ENCODE measurements at regions not wholly inside any gene's neighbourhood (a gene's known extent, or its start where the extent isn't known, plus 50 kb on each side); places are given as distances from the start of the nearest gene placed in this dataset.
"Not testable (repeated sequence)": the region's sequence is repeated elsewhere in the genome, so short reads cannot be mapped to it uniquely, and the experiment has no call there.

DNA sequence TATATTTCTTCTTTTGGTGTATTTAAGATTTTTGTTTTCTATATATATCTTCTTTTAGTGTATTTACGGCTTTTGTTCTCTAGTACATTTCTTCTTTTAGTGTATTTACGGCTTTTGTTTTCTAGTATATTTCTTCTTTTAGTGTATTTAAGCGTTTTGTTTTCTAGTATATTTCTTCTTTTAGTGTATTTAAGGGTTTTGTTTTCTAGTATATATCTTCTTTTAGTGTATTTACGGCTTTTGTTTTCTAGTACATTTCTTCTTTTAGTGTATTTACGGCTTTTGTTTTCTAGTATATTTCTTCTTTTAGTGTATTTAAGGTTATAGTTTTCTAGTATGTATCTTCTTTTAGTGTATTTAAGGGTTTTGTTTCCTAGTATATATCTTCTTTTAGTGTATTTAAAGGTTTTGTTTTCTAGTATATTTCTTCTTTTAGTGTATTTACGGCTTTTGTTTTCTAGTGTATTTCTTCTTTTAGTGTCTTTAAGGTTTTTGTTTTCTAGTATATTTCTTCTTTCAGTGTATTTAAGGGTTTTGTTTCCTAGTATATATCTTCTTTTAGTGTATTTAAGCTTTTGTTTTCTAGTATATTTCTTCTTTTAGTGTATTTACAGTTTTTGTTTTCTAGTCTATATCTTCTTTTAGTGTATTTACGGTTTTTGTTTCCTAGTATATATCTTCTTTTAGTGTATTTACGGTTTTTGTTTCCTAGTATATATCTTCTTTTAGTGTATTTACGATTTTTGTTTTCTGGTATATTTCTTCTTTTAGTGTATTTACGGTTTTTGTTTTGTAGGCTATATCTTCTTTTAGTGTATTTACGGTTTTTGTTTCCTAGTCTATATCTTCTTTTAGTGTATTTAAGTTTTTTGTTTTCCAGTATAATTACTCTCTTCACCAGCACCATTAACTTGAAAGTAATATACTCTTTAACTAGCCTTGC is 249.4 kb downstream of the SHOX start:
- not testable (repeated sequence) for DNase-seq

- DNase-seq = no peak
These were observed 243.5 kb downstream of the SHOX start for GRCh38 chrX:874061-874460.

- no peak for DNase-seq
These were observed 242.4 kb downstream of the SHOX start for GRCh38 chrX:873016-873415.

DNA sequence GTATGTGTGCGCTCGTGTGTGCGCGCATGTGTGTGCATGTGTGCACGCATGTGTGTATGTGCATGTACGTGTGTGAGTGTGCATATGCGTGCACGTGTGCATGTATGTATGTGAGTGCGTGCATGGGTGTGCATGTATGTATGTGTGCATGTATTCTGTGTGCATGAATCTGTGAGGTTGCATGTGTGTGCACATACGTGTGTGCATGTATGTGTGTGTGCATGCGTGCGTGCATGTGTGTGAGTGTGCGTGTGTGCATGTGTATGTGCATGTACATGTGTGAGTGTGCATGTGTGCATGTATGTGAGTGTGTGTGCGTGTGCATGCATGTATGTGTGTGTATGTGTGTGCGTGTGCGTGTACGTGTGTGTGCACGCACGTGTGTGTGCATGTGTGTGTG is 241.5 kb downstream of the SHOX start:
- no peak for DNase-seq

DNA sequence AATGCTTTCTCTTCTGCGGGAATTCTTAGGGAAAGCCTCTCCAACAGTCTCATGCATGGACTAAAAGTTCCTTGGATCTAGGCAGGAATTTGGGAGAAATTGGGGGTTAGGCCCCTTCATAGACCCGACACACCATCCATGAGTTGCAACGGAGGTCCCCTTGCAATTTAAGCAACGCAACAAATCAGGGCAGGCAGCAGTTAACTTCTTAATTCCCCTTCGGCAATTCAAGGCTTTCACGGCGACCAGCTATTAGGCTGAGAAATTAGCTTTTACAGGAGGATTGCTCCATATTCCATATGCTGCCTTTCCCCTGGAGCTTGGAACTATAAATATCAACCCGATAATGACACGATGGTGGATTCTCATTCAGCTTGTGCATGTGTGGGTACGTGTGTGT is 241.0 kb downstream of the SHOX start:
- DNase-seq = no peak

GRCh38 chrX:867966-868647 is 237.5 kb downstream of the SHOX start:
- no peak for DNase-seq

DNA sequence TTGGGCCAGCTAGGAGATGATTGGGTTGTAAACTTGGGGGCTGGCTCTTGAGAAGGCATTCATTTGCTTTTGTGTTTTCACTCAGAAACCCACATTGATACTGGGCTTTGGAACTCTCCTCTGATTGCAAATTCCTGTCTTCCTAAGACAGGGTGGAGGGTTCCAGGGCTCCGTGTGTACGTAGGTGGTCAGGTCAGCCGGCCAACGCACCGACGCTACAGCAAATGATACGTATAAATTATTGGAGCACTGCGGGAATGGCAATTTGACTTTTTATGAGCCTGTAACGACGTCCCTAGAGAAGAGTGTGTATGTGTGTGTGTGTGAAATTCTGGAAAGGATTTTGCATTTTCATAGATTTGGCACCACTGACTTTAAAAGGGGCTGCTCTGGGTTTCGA is 236.9 kb downstream of the SHOX start:
- DNase-seq = no peak

- no peak for DNase-seq
These were observed 235.9 kb downstream of the SHOX start for GRCh38 chrX:866441-866990.

DNA sequence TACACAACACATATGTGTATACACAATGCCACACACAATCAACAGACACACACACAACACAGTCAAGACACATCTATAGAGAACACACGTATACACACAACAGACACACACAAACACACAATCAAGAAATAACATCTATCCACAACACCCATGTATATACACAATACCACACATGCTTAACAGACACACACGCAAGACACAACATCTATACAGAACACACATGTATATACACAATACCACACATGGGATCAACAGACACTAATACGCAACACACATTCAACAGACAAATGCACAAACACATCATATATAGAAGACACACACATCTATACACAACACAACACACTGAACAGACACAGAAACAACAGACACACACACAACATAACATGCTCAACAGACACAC is 234.8 kb downstream of the SHOX start:
- DNase-seq = no peak

DNA sequence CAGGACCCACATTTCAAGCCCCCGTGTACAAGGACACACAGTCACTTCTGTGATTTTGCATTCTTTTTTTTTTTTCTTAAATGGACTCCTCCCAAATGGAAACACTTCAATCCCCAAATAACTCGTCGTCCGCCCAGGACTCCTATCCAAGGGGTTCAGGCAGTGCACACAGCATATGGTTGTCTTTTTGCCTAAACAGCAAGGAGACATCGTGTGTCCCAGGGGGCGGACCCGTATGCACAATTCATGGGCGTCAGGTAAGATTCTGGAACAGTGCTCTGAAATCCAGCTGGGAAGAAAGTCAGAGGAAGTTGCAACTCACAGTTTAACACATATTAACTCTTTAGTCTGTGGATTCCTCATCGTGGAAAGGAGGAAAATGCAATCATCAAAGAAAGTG is 231.3 kb downstream of the SHOX start:
- DNase-seq = no peak

DNA sequence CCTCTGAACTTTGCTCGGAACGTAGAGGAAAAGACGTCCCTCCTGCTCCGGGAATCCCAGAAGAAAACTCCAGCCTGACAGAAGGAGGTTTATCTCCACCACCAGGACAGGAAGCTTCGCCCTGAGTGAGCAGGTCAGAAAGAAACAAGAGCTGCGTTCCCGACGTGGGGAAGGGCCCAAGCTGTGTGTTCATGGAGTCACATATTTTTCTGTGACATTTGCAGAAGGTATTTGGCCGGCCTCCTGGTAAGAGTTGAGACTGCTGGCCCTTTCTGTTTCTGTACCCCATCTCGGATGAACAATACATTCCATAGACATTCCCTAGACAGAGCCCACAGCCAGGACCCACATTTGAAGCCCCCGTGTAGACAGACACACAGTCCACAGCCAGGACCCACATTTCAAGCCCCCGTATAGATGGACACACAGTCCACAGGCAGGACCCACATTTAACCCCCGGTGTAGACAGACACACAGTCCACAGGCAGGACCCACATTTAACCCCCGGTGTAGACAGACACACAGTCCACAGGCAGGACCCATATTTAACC is 230.8 kb downstream of the SHOX start:
- DNase-seq = no peak

- no peak for DNase-seq
These were observed 228.7 kb downstream of the SHOX start for GRCh38 chrX:859329-859728.

- no peak for DNase-seq
These were observed 228.0 kb downstream of the SHOX start for GRCh38 chrX:858542-859078.

DNA sequence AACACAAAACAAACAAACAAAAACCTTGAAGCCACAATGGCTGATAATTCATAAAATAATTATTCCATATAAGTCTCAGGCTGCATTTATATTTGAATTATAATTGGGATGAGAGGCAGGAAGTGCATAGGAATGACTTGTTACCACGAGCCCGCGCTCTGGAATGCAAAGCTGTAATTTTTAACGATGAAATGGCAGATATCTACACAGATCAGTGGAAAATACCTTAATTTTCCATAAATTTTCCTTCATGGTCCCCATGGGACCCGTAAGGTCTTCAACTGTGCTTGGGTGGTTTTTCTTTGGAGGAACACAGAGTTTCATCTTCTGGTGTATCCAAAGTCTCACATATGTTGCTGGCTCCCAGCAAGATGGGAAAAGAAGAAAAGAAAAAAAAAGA is 226.8 kb downstream of the SHOX start:
- DNase-seq = no peak

- DNase-seq = no peak
These were observed 226.1 kb downstream of the SHOX start for GRCh38 chrX:856566-857290.

DNA sequence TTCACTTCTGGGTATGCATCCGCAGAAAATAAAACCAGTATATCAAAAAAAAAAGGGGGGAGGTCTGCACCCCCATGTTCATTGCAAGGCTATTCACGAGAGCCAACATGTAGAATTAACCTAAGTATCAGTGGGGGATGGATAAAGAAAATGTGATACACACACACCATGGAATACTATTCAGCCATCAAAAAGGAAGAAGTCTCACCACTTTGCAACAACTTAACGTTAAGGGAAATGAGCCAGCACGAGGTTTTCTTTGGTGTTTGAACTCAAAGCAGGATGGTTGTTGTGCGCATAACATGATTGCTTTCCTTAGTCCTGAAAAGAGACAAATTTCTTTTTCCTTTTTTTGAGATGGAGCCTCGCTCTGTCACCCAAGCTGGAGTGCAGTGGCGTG is 222.7 kb downstream of the SHOX start:
- DNase-seq = no peak

DNA sequence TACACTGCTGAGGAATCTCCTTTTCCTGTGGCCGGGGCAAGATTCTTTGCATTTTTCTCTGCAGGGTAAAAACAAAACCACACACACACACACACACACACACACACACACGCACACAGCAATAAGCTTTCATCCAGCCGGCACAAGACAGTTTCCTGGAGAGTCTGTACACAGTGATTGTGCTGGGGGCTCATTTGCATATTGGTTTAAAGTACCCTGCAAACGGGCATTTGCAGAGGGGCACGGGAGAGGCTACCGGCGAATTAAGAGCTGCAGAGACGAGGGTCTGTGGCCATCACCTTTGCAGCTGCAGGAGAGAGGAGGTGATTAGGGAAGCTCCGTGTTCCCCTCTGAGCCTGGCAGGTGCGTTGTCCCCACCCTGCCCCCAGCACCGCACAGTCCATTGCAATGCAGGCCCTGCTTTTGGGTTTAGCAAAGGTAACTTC is 219.9 kb downstream of the SHOX start:
- no peak for DNase-seq

DNA sequence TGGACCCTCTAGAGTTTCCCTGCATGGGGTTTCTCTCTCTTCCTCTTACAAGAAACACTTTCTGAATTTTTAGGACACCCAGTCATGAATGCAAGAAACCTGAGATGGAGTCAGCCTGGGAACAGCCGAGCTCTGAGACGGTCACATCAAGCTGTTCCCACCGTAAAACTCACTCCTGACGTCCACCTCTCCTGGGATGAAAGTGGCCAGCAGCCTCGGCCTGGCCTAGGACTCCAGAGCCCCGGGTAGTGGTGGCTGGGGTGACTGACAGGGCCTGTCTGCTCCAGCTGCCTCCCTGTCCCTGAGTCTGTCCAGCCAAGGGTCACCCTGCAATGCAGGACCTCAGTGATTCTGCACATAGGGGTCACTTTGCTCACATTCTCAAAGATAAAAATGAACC is 217.8 kb downstream of the SHOX start:
- no peak for DNase-seq

DNA sequence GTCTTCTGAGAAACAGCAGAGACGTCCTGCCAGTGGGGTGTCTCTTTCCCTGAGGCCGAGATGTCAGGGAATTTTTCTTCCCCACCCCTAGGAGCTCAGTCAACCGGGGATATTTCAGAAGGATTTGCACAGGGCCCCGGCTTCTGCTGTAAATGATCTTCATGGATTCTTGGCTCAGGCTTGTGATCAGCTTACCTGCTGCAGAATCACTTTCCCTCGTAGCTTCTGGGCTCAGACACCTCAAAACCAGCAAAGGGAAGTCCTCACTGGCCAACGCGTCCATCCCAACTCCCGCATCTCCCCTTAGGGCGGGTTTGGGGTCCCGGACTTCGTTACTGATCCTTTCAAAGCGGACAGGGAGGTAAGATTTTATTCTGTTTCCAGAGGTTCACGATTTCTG is 212.7 kb downstream of the SHOX start:
- no peak for DNase-seq

- DNase-seq = no peak
These were observed 210.0 kb downstream of the SHOX start for GRCh38 chrX:840556-840955.

GRCh38 chrX:838666-839065 is 208.1 kb downstream of the SHOX start:
- not testable (repeated sequence) for DNase-seq

- not testable (repeated sequence) for DNase-seq
These were observed 205.3 kb downstream of the SHOX start for GRCh38 chrX:835857-836256.

DNA sequence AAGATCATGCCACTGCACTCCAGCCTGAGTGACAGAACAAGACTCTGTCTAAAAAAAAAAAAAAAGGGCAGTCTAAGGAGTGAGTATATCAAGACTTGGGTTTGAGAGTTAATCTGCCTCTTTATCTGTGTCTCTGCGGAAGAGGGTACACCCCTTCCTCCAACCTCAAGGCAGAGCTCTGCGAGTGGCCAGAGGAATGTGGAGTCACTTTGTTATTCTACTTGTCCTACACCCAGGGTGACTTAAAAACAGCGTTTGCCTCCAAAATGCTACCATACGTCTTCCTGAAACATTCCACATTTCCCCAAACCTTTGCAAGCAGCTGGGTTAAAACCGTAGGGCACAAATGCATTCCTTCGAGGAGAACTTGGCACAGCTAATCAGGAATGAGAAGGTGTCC is 199.9 kb downstream of the SHOX start:
- no peak for DNase-seq
